SU-DHL-6 (cell line): ENCODE measurements at regions not wholly inside any gene's neighbourhood (a gene's known extent, or its start where the extent isn't known, plus 50 kb on each side); places are given as distances from the start of the nearest gene placed in this dataset.

Source experiments
- H2AFZ ChIP-seq: fragments of 200-600 bp; sonication (generic); 2 replicates; pipeline ENCODE4 v1.6.1; 2014; ENCODE audit warnings: low read depth, mild to moderate bottlenecking, moderate library complexity, mixed read lengths, antibody characterized with exemption, low read length; ENCODE audit not compliant: severe bottlenecking
- H3F3A ChIP-seq: fragments of 200-600 bp; shearing (Covaris generic); 2 replicates; pipeline ENCODE4 v1.6.0; 2016; ENCODE audit warnings: antibody characterized with exemption, mild to moderate bottlenecking; ENCODE audit not compliant: insufficient read depth
- H3K27ac ChIP-seq: fragments of 200-600 bp; sonication (generic); 2 replicates; pipeline ENCODE4 v1.5.1; 2016; ENCODE audit warnings: low read depth, mild to moderate bottlenecking, low read length, moderate library complexity, mixed read lengths
- H3K27me3 ChIP-seq: fragments of 200-600 bp; sonication (generic), shearing (Covaris generic); 2 replicates; pipeline ENCODE4 v1.6.0; 2014; ENCODE audit warnings: mild to moderate bottlenecking, low read length
- H3K36me3 ChIP-seq: fragments of 200-600 bp; sonication (generic); 2 replicates; pipeline ENCODE4 v1.6.1; 2014; ENCODE audit warnings: mild to moderate bottlenecking, low read length, mixed read lengths
- H3K4me2 ChIP-seq: fragments of 300-600, 200-600 bp; shearing (Covaris generic), sonication (generic); 2 replicates; pipeline ENCODE4 v1.6.0; 2014; ENCODE audit warnings: low read length, low read depth, mild to moderate bottlenecking; ENCODE audit not compliant: poor library complexity, severe bottlenecking
- H3K4me3 ChIP-seq: fragments of 200-600 bp; sonication (generic); 2 replicates; pipeline ENCODE4 v1.5.1; 2014; ENCODE audit warnings: antibody characterized with exemption, low read length, mild to moderate bottlenecking, mixed read lengths; ENCODE audit not compliant: insufficient read depth, poor library complexity, severe bottlenecking
- H3K79me2 ChIP-seq: fragments of 200-600 bp; sonication (generic); 2 replicates; pipeline ENCODE4 v1.6.1; 2014; ENCODE audit warnings: mild to moderate bottlenecking, low read length, moderate library complexity; ENCODE audit not compliant: insufficient read depth
- H3K9ac ChIP-seq: fragments of 200-600 bp; sonication (generic); 2 replicates; pipeline ENCODE4 v1.7.0; 2014; ENCODE audit warnings: mild to moderate bottlenecking, low read length
- H3K9me2 ChIP-seq: fragments of 200-600 bp; sonication (generic); replicated peaks from 2 replicates; pipeline ENCODE4 v1.6.1; 2014; ENCODE audit warnings: low read length; ENCODE audit not compliant: insufficient read depth
- H3K9me3 ChIP-seq: fragments of 200-600 bp; sonication (generic); 2 replicates; pipeline ENCODE4 v1.6.1; 2014; ENCODE audit warnings: low read length, mixed read lengths; ENCODE audit not compliant: insufficient read depth
- H4K20me1 ChIP-seq: fragments of 200-600 bp; sonication (generic); 2 replicates; pipeline ENCODE4 v1.6.1; 2014; ENCODE audit warnings: low read depth, mild to moderate bottlenecking, antibody characterized with exemption, low read length, moderate library complexity, mixed read lengths
- CTCF ChIP-seq: fragments of 200-600 bp; sonication (generic); IDR thresholded peaks from one replicate; pipeline ENCODE4 v1.5.1; 2017; ENCODE audit warnings: antibody characterized with exemption, mild to moderate bottlenecking, low read length, moderate library complexity; ENCODE audit not compliant: insufficient read depth, poor library complexity, severe bottlenecking
- EZH2phosphoT487 ChIP-seq: fragments of 200-600 bp; sonication (generic), shearing (Covaris generic); conservative IDR thresholded peaks from 2 replicates; pipeline ENCODE4 v1.6.1; 2018; ENCODE audit warnings: mild to moderate bottlenecking, antibody characterized with exemption, low read length, moderate library complexity, mixed read lengths

GRCh38 chr21:24302400-24302799 lies 1304.9 kb downstream of the MRPL39 start:
- no peaks in the 10 kb centered on the region for H3K36me3 ChIP-seq
- no peaks in the 10 kb centered on the region for H3K9me2 ChIP-seq
- no peak overlapping the region for H3K27ac ChIP-seq
- no peaks in the 10 kb centered on the region for H3K79me2 ChIP-seq
- H3K9me3 ChIP-seq = no peaks in the 10 kb centered on the region
- no peak overlapping the region for H3K9ac ChIP-seq
- H4K20me1 ChIP-seq = no peaks in the 10 kb centered on the region
- H3K27me3 ChIP-seq = no peaks in the 10 kb centered on the region
- no peak overlapping the region for H3K4me3 ChIP-seq
- TF ChIP-seq EZH2phosphoT487 (no peak), CTCF (no peak)
- no peaks in the 10 kb centered on the region for H3F3A ChIP-seq
- H2AFZ ChIP-seq = no peak overlapping the region
- no peak overlapping the region for H3K4me2 ChIP-seq

GRCh38 chr21:24298040-24298439 lies 1309.2 kb downstream of the MRPL39 start:
- Histone ChIP-seq H3K27me3 (no peaks in the 10 kb centered on the region), H3K79me2 (no peaks in the 10 kb centered on the region), H3F3A (no peaks in the 10 kb centered on the region), H3K4me3 (no peak overlapping the region), H4K20me1 (no peaks in the 10 kb centered on the region), H3K9me3 (no peaks in the 10 kb centered on the region), H3K4me2 (no peak overlapping the region), H3K9me2 (no peaks in the 10 kb centered on the region), H3K9ac (no peak overlapping the region), H2AFZ (no peak overlapping the region), H3K27ac (no peak overlapping the region), H3K36me3 (no peaks in the 10 kb centered on the region)
- TF ChIP-seq EZH2phosphoT487 (no peak), CTCF (no peak)

GRCh38 chr21:24294171-24294570 lies 1313.1 kb downstream of the MRPL39 start:
- Histone ChIP-seq H3K27me3 (no peaks in the 10 kb centered on the region), H2AFZ (peak overlapping the region; percentile 82), H3K27ac (no peak overlapping the region), H3K79me2 (no peaks in the 10 kb centered on the region), H4K20me1 (no peaks in the 10 kb centered on the region), H3K9ac (no peak overlapping the region), H3K9me3 (no peaks in the 10 kb centered on the region), H3F3A (no peaks in the 10 kb centered on the region), H3K4me3 (no peak overlapping the region), H3K36me3 (no peaks in the 10 kb centered on the region), H3K9me2 (no peaks in the 10 kb centered on the region), H3K4me2 (no peak overlapping the region)
- TF ChIP-seq CTCF (no peak), EZH2phosphoT487 (no peak)
